ENCODE measurements at regions not wholly inside any gene's neighbourhood (a gene's known extent, or its start where the extent isn't known, plus 50 kb on each side); places are given as distances from the start of the nearest gene placed in this dataset.

GRCh38 chr1:57784356-57784755 lies 360.5 kb upstream of the DAB1 start:
- no peak overlapping the region for H3K27ac Mint-ChIP-seq
- Histone ChIP-seq H3K9ac (ENCODE audit: insufficient read depth, low read length, poor library complexity, severe bottlenecking) (no peak overlapping the region), H3K79me2 (ENCODE audit: insufficient read depth, low read length) (no peaks in the 10 kb centered on the region), H4K20me1 (ENCODE audit: insufficient read depth, low read length) (no peaks in the 10 kb centered on the region), H3K27ac (ENCODE audit: low read depth in 1 of 2, low read length in 2 of 2) (no peak overlapping the region), H3K9me3 (replicated peaks in 1 of 2; ENCODE audit: control insufficient read depth in 1 of 2, insufficient read depth in 1 of 2, low read length in 2 of 2) (no peaks in the 10 kb centered on the region), H3K36me3 (replicated peaks in 1 of 2; ENCODE audit: control insufficient read depth in 1 of 2, insufficient read depth in 2 of 2, low read length in 2 of 2) (no peaks in the 10 kb centered on the region), H3K27me3 (ENCODE audit: control insufficient read depth in 2 of 2, insufficient read depth in 2 of 2, low read length in 2 of 2) (no peaks in the 10 kb centered on the region), H3K4me3 (replicated peaks in 1 of 3; ENCODE audit: low read depth in 2 of 3, low read length in 3 of 3) (no peak overlapping the region), H2AFZ (ENCODE audit: insufficient read depth, low read depth, low read length, poor library complexity, severe bottlenecking) (no peak overlapping the region), H3K4me2 (replicated peaks; ENCODE audit: extremely low read depth, low read length, poor library complexity, severe bottlenecking) (no peak overlapping the region), H3K4me1 (ENCODE audit: control insufficient read depth in 1 of 2, insufficient read depth in 2 of 2, low read length in 2 of 2) (no peaks in the 10 kb centered on the region)
- intact Hi-C loops (cut with micrococcal nuclease), result no loop called here
- no peak for DNase-seq
- no CpG with 5 or more reads among the region's 1 CpG for WGBS (ENCODE audit: insufficient coverage)
- H3K4me1 Mint-ChIP-seq, result no peaks in the 10 kb centered on the region
- H3K9me3 Mint-ChIP-seq, result peaks cover 0 to 10% (median 0%) of the 10 kb centered on the region in 7 donors
- no peaks in the 10 kb centered on the region for H3K36me3 Mint-ChIP-seq
- H3K27me3 Mint-ChIP-seq (ENCODE audit: low read depth in 3 of 3), result peaks cover 0 to 2% (median 0%) of the 10 kb centered on the region in 3 donors
- no peak for TF ChIP-seq CTCF (IDR thresholded peaks at IDR 0.05)
- H3K4me3 Mint-ChIP-seq, result no peak overlapping the region

- intact Hi-C loops (cut with micrococcal nuclease), result no loop called here
- no peaks in the 10 kb centered on the region for H3K27me3 ChIP-seq (ENCODE audit: control insufficient read depth in 2 of 2, insufficient read depth in 2 of 2, low read length in 2 of 2)
- no peak overlapping the region for H3K4me3 ChIP-seq (replicated peaks in 1 of 3; ENCODE audit: low read depth in 2 of 3, low read length in 3 of 3)
- H3K79me2 ChIP-seq (ENCODE audit: insufficient read depth, low read length), result no peaks in the 10 kb centered on the region
- Mint-ChIP-seq H3K9me3 (peaks cover 0 to 14% (median 0%) of the 10 kb centered on the region in 7 donors), H3K27me3 (ENCODE audit: low read depth in 3 of 3) (peaks cover 0 to 2% (median 1%) of the 10 kb centered on the region in 3 donors), H3K36me3 (no peaks in the 10 kb centered on the region), H3K27ac (no peak overlapping the region), H3K4me3 (no peak overlapping the region), H3K4me1 (no peaks in the 10 kb centered on the region)
- H3K4me2 ChIP-seq (replicated peaks; ENCODE audit: extremely low read depth, low read length, poor library complexity, severe bottlenecking), result no peak overlapping the region
- no peak overlapping the region for H2AFZ ChIP-seq (ENCODE audit: insufficient read depth, low read depth, low read length, poor library complexity, severe bottlenecking)
- no peaks in the 10 kb centered on the region for H3K36me3 ChIP-seq (replicated peaks in 1 of 2; ENCODE audit: control insufficient read depth in 1 of 2, insufficient read depth in 2 of 2, low read length in 2 of 2)
- no peak overlapping the region for H3K27ac ChIP-seq (ENCODE audit: low read depth in 1 of 2, low read length in 2 of 2)
- no peak for TF ChIP-seq CTCF (IDR thresholded peaks at IDR 0.05)
- no peak overlapping the region for H3K9ac ChIP-seq (ENCODE audit: insufficient read depth, low read length, poor library complexity, severe bottlenecking)
- WGBS (ENCODE audit: insufficient coverage), result no CpG with 5 or more reads among the region's 2 CpGs
- no peaks in the 10 kb centered on the region for H3K4me1 ChIP-seq (ENCODE audit: control insufficient read depth in 1 of 2, insufficient read depth in 2 of 2, low read length in 2 of 2)
- H3K9me3 ChIP-seq (replicated peaks in 1 of 2; ENCODE audit: control insufficient read depth in 1 of 2, insufficient read depth in 1 of 2, low read length in 2 of 2), result no peaks in the 10 kb centered on the region
- no peak for DNase-seq
- H4K20me1 ChIP-seq (ENCODE audit: insufficient read depth, low read length), result no peaks in the 10 kb centered on the region
Observed at GRCh38 chr1:57782357-57782756, 358.5 kb upstream of the DAB1 start.
